ENCODE measurements at regions not wholly inside any gene's neighbourhood (a gene's known extent, or its start where the extent isn't known, plus 50 kb on each side); places are given as distances from the start of the nearest gene placed in this dataset.
A peak's percentile ranks its signal among the peaks of the same experiment; 100 is the strongest.
"Not testable (repeated sequence)": the region's sequence is repeated elsewhere in the genome, so short reads cannot be mapped to it uniquely, and the experiment has no call there.

GRCh38 chr4:78660559-78660958 lies 109.0 kb downstream of the ANXA3 start:
- DNase-seq = peak; percentile 43

GRCh38 chr4:78661086-78661690 lies 109.6 kb downstream of the ANXA3 start:
- DNase-seq = no peak

- DNase-seq = peak; percentile 49
Measured at GRCh38 chr4:78661921-78662521, 110.5 kb downstream of the ANXA3 start.

- no peak for DNase-seq
Measured at GRCh38 chr4:78662658-78663057, 111.1 kb downstream of the ANXA3 start.

- DNase-seq = not testable (repeated sequence)
Measured at GRCh38 chr4:78664296-78664695, 111.9 kb upstream of the BMP2K start.

GRCh38 chr4:78665216-78665770 lies 110.9 kb upstream of the BMP2K start:
- no peak for DNase-seq

- no peak for DNase-seq
Measured at GRCh38 chr4:78666830-78667258, 109.3 kb upstream of the BMP2K start.

GRCh38 chr4:78667325-78667724 lies 108.8 kb upstream of the BMP2K start:
- DNase-seq = no peak

- no peak for DNase-seq
Measured at GRCh38 chr4:78667764-78668163, 108.4 kb upstream of the BMP2K start.

- DNase-seq = no peak
Measured at GRCh38 chr4:78669453-78669852, 106.7 kb upstream of the BMP2K start.

- DNase-seq = no peak
Measured at GRCh38 chr4:78671903-78672815, 104.0 kb upstream of the BMP2K start.

- DNase-seq = no peak
Measured at GRCh38 chr4:78673337-78673736, 102.8 kb upstream of the BMP2K start.

GRCh38 chr4:78675325-78675724 lies 100.8 kb upstream of the BMP2K start:
- DNase-seq = no peak

GRCh38 chr4:78682070-78682469 lies 94.1 kb upstream of the BMP2K start:
- no peak for DNase-seq

- DNase-seq = no peak
Measured at GRCh38 chr4:78683352-78683751, 92.8 kb upstream of the BMP2K start.

- peak; percentile 63 for DNase-seq
Measured at GRCh38 chr4:78684325-78685079, 91.6 kb upstream of the BMP2K start.

- no peak for DNase-seq
Measured at GRCh38 chr4:78687818-78688217, 88.3 kb upstream of the BMP2K start.

GRCh38 chr4:78688366-78688765 lies 87.8 kb upstream of the BMP2K start:
- DNase-seq = no peak

GRCh38 chr4:78689261-78689660 lies 86.9 kb upstream of the BMP2K start:
- DNase-seq = peak; percentile 16

GRCh38 chr4:78689700-78690323 lies 86.3 kb upstream of the BMP2K start:
- DNase-seq = no peak

GRCh38 chr4:78691334-78691754 lies 84.8 kb upstream of the BMP2K start:
- peak; percentile 28 for DNase-seq
